Karpas-422 (cell line): ENCODE measurements at regions not wholly inside any gene's neighbourhood (a gene's known extent, or its start where the extent isn't known, plus 50 kb on each side); places are given as distances from the start of the nearest gene placed in this dataset.
A peak's percentile ranks its signal among the peaks of the same experiment; 100 is the strongest.
"Not testable (repeated sequence)": the region's sequence is repeated elsewhere in the genome, so short reads cannot be mapped to it uniquely, and the experiment has no call there.

Experiments used
- DNase-seq: peaks from one replicate; pipeline ENCODE4 v3.0.0-alpha.2; 2015
- H2AFZ ChIP-seq: fragments of 200-600 bp; sonication (generic); 2 replicates; pipeline ENCODE4 v1.6.1; 2014; ENCODE audit warnings: antibody characterized with exemption, low read length, mixed read lengths
- H3K27ac ChIP-seq: fragments of 200-600 bp; sonication (generic); 2 replicates; pipeline ENCODE4 v1.5.1; 2014; ENCODE audit warnings: mild to moderate bottlenecking, low read length, moderate library complexity
- H3K27me3 ChIP-seq: fragments of 200-600 bp; sonication (generic); 2 replicates; pipeline ENCODE4 v1.6.1; 2014; ENCODE audit warnings: low read length, mixed read lengths
- H3K36me3 ChIP-seq: fragments of 200-600 bp; sonication (generic); 2 replicates; pipeline ENCODE4 v1.6.1; 2014; ENCODE audit warnings: low read length, mixed read lengths; ENCODE audit not compliant: insufficient read depth
- H3K4me1 ChIP-seq: fragments of 200-600 bp; sonication (generic); 2 replicates; pipeline ENCODE4 v1.6.1; 2014; ENCODE audit warnings: mild to moderate bottlenecking, low read length, mixed read lengths
- H3K4me2 ChIP-seq: fragments of 200-600 bp; sonication (generic); 2 replicates; pipeline ENCODE4 v1.6.1; 2014; ENCODE audit warnings: low read length, low read depth, mild to moderate bottlenecking; ENCODE audit not compliant: poor library complexity, severe bottlenecking
- H3K4me3 ChIP-seq: fragments of 200-600 bp; sonication (generic); 2 replicates; pipeline ENCODE4 v1.5.1; 2014; ENCODE audit warnings: mild to moderate bottlenecking, antibody characterized with exemption, low read length, mixed read lengths
- H3K79me2 ChIP-seq: fragments of 200-600 bp; sonication (generic); 2 replicates; pipeline ENCODE4 v1.6.1; 2014; ENCODE audit warnings: mild to moderate bottlenecking, low read length, mixed read lengths
- H3K9ac ChIP-seq: fragments of 200-600 bp; sonication (generic); 2 replicates; pipeline ENCODE4 v1.6.0; 2014; ENCODE audit warnings: low read length
- H3K9me2 ChIP-seq: fragments of 200-600 bp; sonication (generic), shearing (Covaris generic); replicated peaks from 2 replicates; pipeline ENCODE4 v1.6.0; 2014; ENCODE audit warnings: mild to moderate bottlenecking, low read length, moderate library complexity; ENCODE audit not compliant: insufficient read depth
- H3K9me3 ChIP-seq: fragments of 300-700, 200-600 bp; sonication (generic); 2 replicates; pipeline ENCODE4 v1.6.1; 2014; ENCODE audit warnings: low read length, mixed read lengths
- H4K20me1 ChIP-seq: fragments of 200-600 bp; sonication (generic); 2 replicates; pipeline ENCODE4 v1.6.1; 2014; ENCODE audit warnings: mild to moderate bottlenecking, antibody characterized with exemption, low read length, low read depth; ENCODE audit not compliant: insufficient read depth

GRCh38 chr5:37918424-37918823 is 78.6 kb upstream of the GDNF start:
- H3K79me2 ChIP-seq, result no peaks in the 10 kb centered on the region
- H3K9me3 ChIP-seq, result no peaks in the 10 kb centered on the region
- H3K9ac ChIP-seq, result no peak overlapping the region
- no peaks in the 10 kb centered on the region for H3K36me3 ChIP-seq
- H3K4me2 ChIP-seq, result no peak overlapping the region
- H3K4me1 ChIP-seq, result peaks cover 7% of the 10 kb centered on the region
- H2AFZ ChIP-seq, result no peak overlapping the region
- H3K9me2 ChIP-seq, result no peaks in the 10 kb centered on the region
- no peaks in the 10 kb centered on the region for H3K27me3 ChIP-seq
- no peak overlapping the region for H3K27ac ChIP-seq
- no peak for DNase-seq
- H4K20me1 ChIP-seq, result no peaks in the 10 kb centered on the region
- H3K4me3 ChIP-seq, result no peak overlapping the region

- peaks cover 7% of the 10 kb centered on the region for H3K4me1 ChIP-seq
- H3K9me3 ChIP-seq, result no peaks in the 10 kb centered on the region
- H2AFZ ChIP-seq, result no peak overlapping the region
- no peaks in the 10 kb centered on the region for H3K79me2 ChIP-seq
- no peak overlapping the region for H3K27ac ChIP-seq
- no peaks in the 10 kb centered on the region for H4K20me1 ChIP-seq
- no peak for DNase-seq
- H3K9me2 ChIP-seq, result no peaks in the 10 kb centered on the region
- no peaks in the 10 kb centered on the region for H3K27me3 ChIP-seq
- no peak overlapping the region for H3K9ac ChIP-seq
- H3K36me3 ChIP-seq, result no peaks in the 10 kb centered on the region
- no peak overlapping the region for H3K4me3 ChIP-seq
- no peak overlapping the region for H3K4me2 ChIP-seq
Observed at GRCh38 chr5:37916525-37916924, 76.7 kb upstream of the GDNF start.

GRCh38 chr5:37915097-37915736 is 75.4 kb upstream of the GDNF start:
- Histone ChIP-seq H3K4me3 (no peak overlapping the region), H3K27ac (no peak overlapping the region), H3K4me1 (peaks cover 7% of the 10 kb centered on the region), H3K4me2 (no peak overlapping the region), H3K79me2 (no peaks in the 10 kb centered on the region), H3K9ac (no peak overlapping the region), H3K9me2 (no peaks in the 10 kb centered on the region), H2AFZ (no peak overlapping the region), H3K27me3 (no peaks in the 10 kb centered on the region), H3K9me3 (no peaks in the 10 kb centered on the region), H4K20me1 (no peaks in the 10 kb centered on the region), H3K36me3 (no peaks in the 10 kb centered on the region)
- peak; percentile 43 for DNase-seq

GRCh38 chr5:37909610-37910266 is 69.9 kb upstream of the GDNF start:
- not testable (repeated sequence) for DNase-seq

GRCh38 chr5:37906416-37906815 is 66.6 kb upstream of the GDNF start:
- H3K4me2 ChIP-seq, result no peak overlapping the region
- no peaks in the 10 kb centered on the region for H4K20me1 ChIP-seq
- H2AFZ ChIP-seq, result no peak overlapping the region
- no peak overlapping the region for H3K27ac ChIP-seq
- no peaks in the 10 kb centered on the region for H3K9me3 ChIP-seq
- H3K9me2 ChIP-seq, result no peaks in the 10 kb centered on the region
- H3K4me1 ChIP-seq, result no peaks in the 10 kb centered on the region
- no peaks in the 10 kb centered on the region for H3K36me3 ChIP-seq
- H3K27me3 ChIP-seq, result no peaks in the 10 kb centered on the region
- no peak overlapping the region for H3K4me3 ChIP-seq
- DNase-seq, result no peak
- H3K79me2 ChIP-seq, result no peaks in the 10 kb centered on the region
- H3K9ac ChIP-seq, result no peak overlapping the region

More at GRCh38 chr5:37909610-37910266, 69.9 kb upstream of the GDNF start:
- H2AFZ ChIP-seq, H3K79me2 ChIP-seq, H3K9ac ChIP-seq, H3K9me2 ChIP-seq, H3K9me3 ChIP-seq, H3K27ac ChIP-seq, H4K20me1 ChIP-seq, H3K4me3 ChIP-seq, H3K27me3 ChIP-seq, H3K4me1 ChIP-seq, H3K4me2 ChIP-seq, H3K36me3 ChIP-seq: not testable (repeated sequence)

GRCh38 chr5:37905230-37905629 is 65.4 kb upstream of the GDNF start:
- no peaks in the 10 kb centered on the region for H3K36me3 ChIP-seq
- H3K9me2 ChIP-seq, result no peaks in the 10 kb centered on the region
- no peak overlapping the region for H3K4me2 ChIP-seq
- H4K20me1 ChIP-seq, result no peaks in the 10 kb centered on the region
- no peak overlapping the region for H2AFZ ChIP-seq
- H3K9ac ChIP-seq, result no peak overlapping the region
- H3K4me3 ChIP-seq, result no peak overlapping the region
- no peaks in the 10 kb centered on the region for H3K4me1 ChIP-seq
- no peak for DNase-seq
- H3K79me2 ChIP-seq, result no peaks in the 10 kb centered on the region
- H3K27ac ChIP-seq, result no peak overlapping the region
- H3K27me3 ChIP-seq, result no peaks in the 10 kb centered on the region
- H3K9me3 ChIP-seq, result no peaks in the 10 kb centered on the region

GRCh38 chr5:37902323-37902722 is 62.5 kb upstream of the GDNF start:
- H4K20me1 ChIP-seq, result no peaks in the 10 kb centered on the region
- no peak overlapping the region for H3K4me2 ChIP-seq
- no peaks in the 10 kb centered on the region for H3K9me3 ChIP-seq
- H3K9me2 ChIP-seq, result no peaks in the 10 kb centered on the region
- H3K9ac ChIP-seq, result no peak overlapping the region
- H3K4me3 ChIP-seq, result no peak overlapping the region
- no peaks in the 10 kb centered on the region for H3K36me3 ChIP-seq
- no peak for DNase-seq
- no peaks in the 10 kb centered on the region for H3K79me2 ChIP-seq
- H3K4me1 ChIP-seq, result no peaks in the 10 kb centered on the region
- H3K27me3 ChIP-seq, result no peaks in the 10 kb centered on the region
- H3K27ac ChIP-seq, result no peak overlapping the region
- no peak overlapping the region for H2AFZ ChIP-seq

GRCh38 chr5:37900692-37901091 is 60.9 kb upstream of the GDNF start:
- Histone ChIP-seq H3K36me3 (no peaks in the 10 kb centered on the region), H2AFZ (no peak overlapping the region), H4K20me1 (no peaks in the 10 kb centered on the region), H3K9me3 (no peaks in the 10 kb centered on the region), H3K4me3 (no peak overlapping the region), H3K27me3 (no peaks in the 10 kb centered on the region), H3K27ac (no peak overlapping the region), H3K9me2 (no peaks in the 10 kb centered on the region), H3K4me2 (no peak overlapping the region), H3K79me2 (no peaks in the 10 kb centered on the region), H3K4me1 (no peaks in the 10 kb centered on the region), H3K9ac (no peak overlapping the region)
- DNase-seq, result no peak
